ENCODE measurements at regions not wholly inside any gene's neighbourhood (a gene's known extent, or its start where the extent isn't known, plus 50 kb on each side); places are given as distances from the start of the nearest gene placed in this dataset.

GRCh38 chr7:86629-87028 is 105.7 kb upstream of the FAM20C start:
- ATAC-seq (ENCODE audit: low read depth in 2 of 2) (no peak), DNase-seq (no peak)
- Mint-ChIP-seq H3K27me3 (peaks cover 8 to 23% (median 9%) of the 10 kb centered on the region in 3 donors), H3K27ac (peak overlapping the region in 2 of 6 donors; percentile 14 to 70), H3K36me3 (no peaks in the 10 kb centered on the region), H3K4me1 (peaks cover 12 to 17% (median 17%) of the 10 kb centered on the region in 3 donors), H3K4me3 (no peak overlapping the region), H3K9me3 (no peaks in the 10 kb centered on the region)

- ATAC-seq (ENCODE audit: low read depth in 2 of 2) (no peak), DNase-seq (no peak)
- Mint-ChIP-seq H3K4me3 (no peak overlapping the region), H3K36me3 (no peaks in the 10 kb centered on the region), H3K27ac (peak overlapping the region in 1 of 6 donors; percentile 8), H3K9me3 (no peaks in the 10 kb centered on the region), H3K4me1 (peaks cover 12 to 17% (median 17%) of the 10 kb centered on the region in 3 donors), H3K27me3 (peaks cover 7 to 19% (median 9%) of the 10 kb centered on the region in 3 donors)
Observed at GRCh38 chr7:87047-87446, 105.3 kb upstream of the FAM20C start.

GRCh38 chr7:87671-88070 is 104.7 kb upstream of the FAM20C start:
- peaks cover 9 to 21% (median 13%) of the 10 kb centered on the region in 3 donors for H3K27me3 Mint-ChIP-seq

GRCh38 chr7:88095-88926 is 104.1 kb upstream of the FAM20C start:
- Mint-ChIP-seq H3K27me3 (peaks cover 9 to 25% (median 17%) of the 10 kb centered on the region in 3 donors), H3K9me3 (no peaks in the 10 kb centered on the region), H3K36me3 (no peaks in the 10 kb centered on the region), H3K4me1 (peaks cover 12 to 17% (median 17%) of the 10 kb centered on the region in 3 donors), H3K27ac (peak overlapping the region in 1 of 6 donors; percentile 81), H3K4me3 (no peak overlapping the region)
- DNase-seq, result no peak
- ATAC-seq (ENCODE audit: low read depth in 2 of 2), result no peak

More at GRCh38 chr7:87671-88070, 104.7 kb upstream of the FAM20C start:
- Mint-ChIP-seq H3K27ac (no peak overlapping the region), H3K4me1 (peaks cover 12 to 17% (median 17%) of the 10 kb centered on the region in 3 donors), H3K9me3 (no peaks in the 10 kb centered on the region), H3K4me3 (no peak overlapping the region), H3K36me3 (no peaks in the 10 kb centered on the region)
- DNase-seq, result no peak
- no peak for ATAC-seq (ENCODE audit: low read depth in 2 of 2)

GRCh38 chr7:88927-89231 is 103.5 kb upstream of the FAM20C start:
- H3K27me3 Mint-ChIP-seq, result peaks cover 9 to 31% (median 19%) of the 10 kb centered on the region in 3 donors
- DNase-seq, result no peak
- peaks cover 12 to 17% (median 17%) of the 10 kb centered on the region in 3 donors for H3K4me1 Mint-ChIP-seq
- ATAC-seq (ENCODE audit: low read depth in 2 of 2), result no peak
- H3K27ac Mint-ChIP-seq, result peak overlapping the region in 1 of 6 donors; percentile 81
- no peaks in the 10 kb centered on the region for H3K36me3 Mint-ChIP-seq
- H3K4me3 Mint-ChIP-seq, result no peak overlapping the region
- H3K9me3 Mint-ChIP-seq, result no peaks in the 10 kb centered on the region

- Mint-ChIP-seq H3K4me3 (no peak overlapping the region), H3K4me1 (peaks cover 12 to 17% (median 17%) of the 10 kb centered on the region in 3 donors), H3K9me3 (no peaks in the 10 kb centered on the region), H3K27me3 (peaks cover 9 to 37% (median 17%) of the 10 kb centered on the region in 3 donors), H3K27ac (peak overlapping the region in 2 of 6 donors; percentile 22 to 71), H3K36me3 (no peaks in the 10 kb centered on the region)
- no peak for ATAC-seq (ENCODE audit: low read depth in 2 of 2)
- DNase-seq, result no peak
Observed at GRCh38 chr7:89232-90019, 102.9 kb upstream of the FAM20C start.

GRCh38 chr7:90111-91063 is 102.0 kb upstream of the FAM20C start:
- no peak for ATAC-seq (ENCODE audit: low read depth in 2 of 2)
- DNase-seq, result no peak

GRCh38 chr7:91396-92175 is 100.8 kb upstream of the FAM20C start:
- peaks cover 0 to 2% (median 0%) of the 10 kb centered on the region in 7 donors for H3K9me3 Mint-ChIP-seq
- peaks cover 13 to 35% (median 28%) of the 10 kb centered on the region in 3 donors for H3K27me3 Mint-ChIP-seq
- ATAC-seq (ENCODE audit: low read depth in 2 of 2) (no peak), DNase-seq (no peak)
- peak overlapping the region in 1 of 6 donors; percentile 50 for H3K27ac Mint-ChIP-seq
- peaks cover 12 to 17% (median 13%) of the 10 kb centered on the region in 3 donors for H3K4me1 Mint-ChIP-seq
- no peak overlapping the region for H3K4me3 Mint-ChIP-seq
- no peaks in the 10 kb centered on the region for H3K36me3 Mint-ChIP-seq

More at GRCh38 chr7:90111-91063, 102.0 kb upstream of the FAM20C start:
- H3K9me3 Mint-ChIP-seq, result peaks cover 0 to 2% (median 0%) of the 10 kb centered on the region in 7 donors
- H3K36me3 Mint-ChIP-seq, result no peaks in the 10 kb centered on the region
- no peak overlapping the region for H3K4me3 Mint-ChIP-seq
- H3K27ac Mint-ChIP-seq, result no peak overlapping the region
- H3K27me3 Mint-ChIP-seq, result peaks cover 9 to 37% (median 22%) of the 10 kb centered on the region in 3 donors
- H3K4me1 Mint-ChIP-seq, result peaks cover 12 to 17% (median 17%) of the 10 kb centered on the region in 3 donors

GRCh38 chr7:92231-92674 is 100.1 kb upstream of the FAM20C start:
- DNase-seq (no peak), ATAC-seq (ENCODE audit: low read depth in 2 of 2) (no peak)
- H3K27ac Mint-ChIP-seq, result no peak overlapping the region
- no peak overlapping the region for H3K4me3 Mint-ChIP-seq
- no peaks in the 10 kb centered on the region for H3K36me3 Mint-ChIP-seq
- peaks cover 0 to 6% (median 3%) of the 10 kb centered on the region in 7 donors for H3K9me3 Mint-ChIP-seq
- H3K4me1 Mint-ChIP-seq, result peaks cover 12 to 17% (median 13%) of the 10 kb centered on the region in 3 donors
- peaks cover 13 to 35% (median 33%) of the 10 kb centered on the region in 3 donors for H3K27me3 Mint-ChIP-seq

GRCh38 chr7:92888-93672 is 99.3 kb upstream of the FAM20C start:
- Mint-ChIP-seq H3K9me3 (peaks cover 0 to 13% (median 8%) of the 10 kb centered on the region in 7 donors), H3K27me3 (peaks cover 13 to 42% (median 35%) of the 10 kb centered on the region in 3 donors), H3K36me3 (peaks cover 0 to 3% of the 10 kb centered on the region in 2 donors), H3K4me1 (peaks cover 12 to 17% (median 13%) of the 10 kb centered on the region in 3 donors), H3K27ac (no peak overlapping the region), H3K4me3 (no peak overlapping the region)
- DNase-seq (no peak), ATAC-seq (ENCODE audit: low read depth in 2 of 2) (no peak)

GRCh38 chr7:94251-94801 is 98.0 kb upstream of the FAM20C start:
- Mint-ChIP-seq H3K4me3 (no peak overlapping the region), H3K36me3 (peaks cover 0 to 9% of the 10 kb centered on the region in 2 donors), H3K27ac (no peak overlapping the region), H3K4me1 (peaks cover 6 to 12% (median 7%) of the 10 kb centered on the region in 3 donors), H3K9me3 (peaks cover 0 to 22% (median 12%) of the 10 kb centered on the region in 7 donors), H3K27me3 (peaks cover 8 to 47% (median 37%) of the 10 kb centered on the region in 3 donors)
- no peak for DNase-seq
- no peak for ATAC-seq (ENCODE audit: low read depth in 2 of 2)
